Neural cell (in vitro differentiated cells): ENCODE measurements at regions not wholly inside any gene's neighbourhood (a gene's known extent, or its start where the extent isn't known, plus 50 kb on each side); places are given as distances from the start of the nearest gene placed in this dataset.

Experiments
- H2AFZ ChIP-seq: fragments of 200-600, 300-800 bp; sonication (generic), shearing (Covaris generic); 2 replicates; pipeline ENCODE4 v1.6.0; 2014; ENCODE audit warnings: low read depth, mild to moderate bottlenecking, antibody characterized with exemption, low read length, moderate library complexity
- H3F3A ChIP-seq: fragments of 200-600 bp; shearing (Covaris generic); 2 replicates; pipeline ENCODE4 v1.6.1; 2016; ENCODE audit warnings: mild to moderate bottlenecking, moderate library complexity, mixed read lengths, antibody characterized with exemption, low read length; ENCODE audit not compliant: insufficient read depth, poor library complexity, severe bottlenecking
- H3K27ac ChIP-seq: fragments of 200-600, 300-800 bp; sonication (generic), shearing (Covaris generic); 2 replicates; pipeline ENCODE4 v1.5.1; 2014; ENCODE audit warnings: mild to moderate bottlenecking, low read length, moderate library complexity
- H3K27me3 ChIP-seq: fragments of 300-800, 200-600 bp; sonication (generic), shearing (Covaris generic); 2 replicates; pipeline ENCODE4 v1.6.0; 2014; ENCODE audit warnings: mild to moderate bottlenecking, low read depth, low read length, moderate library complexity; ENCODE audit not compliant: insufficient read depth
- H3K36me3 ChIP-seq: fragments of 300-800, 200-600 bp; sonication (generic), shearing (Covaris generic); 2 replicates; pipeline ENCODE4 v1.5.1; 2014; ENCODE audit warnings: mild to moderate bottlenecking, antibody characterized with exemption, low read length, moderate library complexity; ENCODE audit not compliant: insufficient read depth
- H3K4me2 ChIP-seq: fragments of 300-800, 200-600 bp; sonication (generic), shearing (Covaris generic); 2 replicates; pipeline ENCODE4 v1.6.0; 2014; ENCODE audit warnings: mild to moderate bottlenecking, low read length
- H3K4me3 ChIP-seq: fragments of 300-800, 200-600 bp; sonication (generic), shearing (Covaris generic); 2 replicates; pipeline ENCODE4 v1.5.1; 2014; ENCODE audit warnings: mild to moderate bottlenecking, low read length, moderate library complexity
- H3K79me2 ChIP-seq: fragments of 200-600 bp; shearing (Covaris generic); replicated peaks from 2 replicates; pipeline ENCODE4 v1.6.0; 2014; ENCODE audit warnings: mild to moderate bottlenecking, low read length, moderate library complexity; ENCODE audit not compliant: insufficient read depth
- H3K9ac ChIP-seq: fragments of 300-800, 200-600 bp; sonication (generic), shearing (Covaris generic); 2 replicates; pipeline ENCODE4 v1.6.1; 2016; ENCODE audit warnings: mild to moderate bottlenecking, low read length, mixed read lengths
- H3K9me2 ChIP-seq: fragments of 200-600 bp; shearing (Covaris generic); 2 replicates; pipeline ENCODE4 v1.6.1; 2016; ENCODE audit warnings: mild to moderate bottlenecking, low read length, mixed read lengths; ENCODE audit not compliant: insufficient read depth
- H3K9me3 ChIP-seq: fragments of 200-600, 300-800 bp; sonication (generic), shearing (Covaris generic); 2 replicates; pipeline ENCODE4 v1.6.1; 2016; ENCODE audit warnings: mild to moderate bottlenecking, mixed run types, low read length, moderate library complexity, mixed read lengths
- H4K20me1 ChIP-seq: fragments of 200-600 bp; shearing (Covaris generic); 2 replicates; pipeline ENCODE4 v1.6.1; 2016; ENCODE audit warnings: mild to moderate bottlenecking, mixed run types; ENCODE audit not compliant: insufficient read depth
- EP300 ChIP-seq: fragments of 450-650 bp; conservative IDR thresholded peaks from 2 replicates; pipeline ENCODE4 v1.6.1; 2014; ENCODE audit warnings: antibody characterized with exemption, mild to moderate bottlenecking, moderate library complexity; ENCODE audit not compliant: poor library complexity, severe bottlenecking
- EZH2 ChIP-seq: fragments of 200-600, 300-800 bp; shearing (Covaris generic), sonication (generic); IDR thresholded peaks from 2 replicates; pipeline ENCODE4 v1.6.1; 2014; ENCODE audit warnings: antibody characterized with exemption, low read length, borderline replicate concordance, mild to moderate bottlenecking; ENCODE audit not compliant: insufficient read depth, poor library complexity, severe bottlenecking
- MXI1 ChIP-seq: fragments of 450-650 bp; conservative IDR thresholded peaks from 2 replicates; pipeline ENCODE4 v1.6.1; 2014; ENCODE audit warnings: antibody characterized with exemption, mild to moderate bottlenecking; ENCODE audit not compliant: poor library complexity, severe bottlenecking
- POLR2AphosphoS5 ChIP-seq: IDR thresholded peaks from 2 replicates; pipeline ENCODE4 v1.6.1; 2012
- RAD21 ChIP-seq: fragments of 450-650 bp; conservative IDR thresholded peaks from 2 replicates; pipeline ENCODE4 v1.6.1; 2014; ENCODE audit warnings: antibody characterized with exemption, mild to moderate bottlenecking, moderate library complexity
- SMC3 ChIP-seq: fragments of 450-650 bp; conservative IDR thresholded peaks from 2 replicates; pipeline ENCODE4 v1.6.1; 2014; ENCODE audit warnings: antibody characterized with exemption, mild to moderate bottlenecking, moderate library complexity; ENCODE audit not compliant: poor library complexity
- TAF1 ChIP-seq: IDR thresholded peaks from 2 replicates; pipeline ENCODE4 v1.6.1; 2012; ENCODE audit warnings: low read depth
- TF ChIP-seq, protein P1 (sequence below): IDR thresholded peaks from 2 replicates; pipeline ENCODE4 v1.6.1; 2012; ENCODE audit warnings: borderline replicate concordance
- TF ChIP-seq, protein P2 (sequence below): fragments of 450-650 bp; IDR thresholded peaks from 2 replicates; pipeline ENCODE4 v1.5.1; 2014; ENCODE audit warnings: antibody characterized with exemption, mild to moderate bottlenecking, moderate library complexity; ENCODE audit not compliant: poor library complexity, severe bottlenecking

DNA sequence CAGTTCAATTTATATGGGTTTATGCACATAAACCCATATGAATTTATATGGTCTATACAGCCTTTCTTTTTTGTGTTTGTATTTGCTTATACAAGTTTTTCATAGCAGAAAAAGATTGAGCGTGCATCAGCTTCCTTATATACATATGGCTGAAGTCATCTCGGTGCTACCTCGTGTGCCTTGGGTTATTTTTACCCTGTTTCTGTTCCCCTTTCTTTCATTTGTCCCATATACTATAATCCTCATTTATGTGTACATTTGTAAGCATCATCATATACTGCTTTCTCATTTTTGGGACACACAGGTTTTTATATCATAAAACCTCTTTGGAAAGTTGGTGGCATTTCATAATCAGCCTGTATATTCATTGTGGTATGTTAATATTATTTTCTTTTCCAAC, 107.8 kb upstream of the ADAMTSL1 start:
- H3K4me2 ChIP-seq = no peak overlapping the region
- H3K27ac ChIP-seq = no peak overlapping the region
- H3K9me2 ChIP-seq = no peaks in the 10 kb centered on the region
- no peak overlapping the region for H3K9ac ChIP-seq
- no peaks in the 10 kb centered on the region for H3F3A ChIP-seq
- H3K36me3 ChIP-seq = no peaks in the 10 kb centered on the region
- no peaks in the 10 kb centered on the region for H4K20me1 ChIP-seq
- H3K27me3 ChIP-seq = no peaks in the 10 kb centered on the region
- H3K4me3 ChIP-seq = no peak overlapping the region
- H3K9me3 ChIP-seq = no peaks in the 10 kb centered on the region
- TF ChIP-seq MXI1 (no peak), TAF1 (no peak), EP300 (no peak), SMC3 (no peak), RAD21 (no peak), EZH2 (no peak), POLR2AphosphoS5 (no peak)
- TF ChIP-seq, protein P1, sequence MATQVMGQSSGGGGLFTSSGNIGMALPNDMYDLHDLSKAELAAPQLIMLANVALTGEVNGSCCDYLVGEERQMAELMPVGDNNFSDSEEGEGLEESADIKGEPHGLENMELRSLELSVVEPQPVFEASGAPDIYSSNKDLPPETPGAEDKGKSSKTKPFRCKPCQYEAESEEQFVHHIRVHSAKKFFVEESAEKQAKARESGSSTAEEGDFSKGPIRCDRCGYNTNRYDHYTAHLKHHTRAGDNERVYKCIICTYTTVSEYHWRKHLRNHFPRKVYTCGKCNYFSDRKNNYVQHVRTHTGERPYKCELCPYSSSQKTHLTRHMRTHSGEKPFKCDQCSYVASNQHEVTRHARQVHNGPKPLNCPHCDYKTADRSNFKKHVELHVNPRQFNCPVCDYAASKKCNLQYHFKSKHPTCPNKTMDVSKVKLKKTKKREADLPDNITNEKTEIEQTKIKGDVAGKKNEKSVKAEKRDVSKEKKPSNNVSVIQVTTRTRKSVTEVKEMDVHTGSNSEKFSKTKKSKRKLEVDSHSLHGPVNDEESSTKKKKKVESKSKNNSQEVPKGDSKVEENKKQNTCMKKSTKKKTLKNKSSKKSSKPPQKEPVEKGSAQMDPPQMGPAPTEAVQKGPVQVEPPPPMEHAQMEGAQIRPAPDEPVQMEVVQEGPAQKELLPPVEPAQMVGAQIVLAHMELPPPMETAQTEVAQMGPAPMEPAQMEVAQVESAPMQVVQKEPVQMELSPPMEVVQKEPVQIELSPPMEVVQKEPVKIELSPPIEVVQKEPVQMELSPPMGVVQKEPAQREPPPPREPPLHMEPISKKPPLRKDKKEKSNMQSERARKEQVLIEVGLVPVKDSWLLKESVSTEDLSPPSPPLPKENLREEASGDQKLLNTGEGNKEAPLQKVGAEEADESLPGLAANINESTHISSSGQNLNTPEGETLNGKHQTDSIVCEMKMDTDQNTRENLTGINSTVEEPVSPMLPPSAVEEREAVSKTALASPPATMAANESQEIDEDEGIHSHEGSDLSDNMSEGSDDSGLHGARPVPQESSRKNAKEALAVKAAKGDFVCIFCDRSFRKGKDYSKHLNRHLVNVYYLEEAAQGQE = no peak
- TF ChIP-seq, protein P2, sequence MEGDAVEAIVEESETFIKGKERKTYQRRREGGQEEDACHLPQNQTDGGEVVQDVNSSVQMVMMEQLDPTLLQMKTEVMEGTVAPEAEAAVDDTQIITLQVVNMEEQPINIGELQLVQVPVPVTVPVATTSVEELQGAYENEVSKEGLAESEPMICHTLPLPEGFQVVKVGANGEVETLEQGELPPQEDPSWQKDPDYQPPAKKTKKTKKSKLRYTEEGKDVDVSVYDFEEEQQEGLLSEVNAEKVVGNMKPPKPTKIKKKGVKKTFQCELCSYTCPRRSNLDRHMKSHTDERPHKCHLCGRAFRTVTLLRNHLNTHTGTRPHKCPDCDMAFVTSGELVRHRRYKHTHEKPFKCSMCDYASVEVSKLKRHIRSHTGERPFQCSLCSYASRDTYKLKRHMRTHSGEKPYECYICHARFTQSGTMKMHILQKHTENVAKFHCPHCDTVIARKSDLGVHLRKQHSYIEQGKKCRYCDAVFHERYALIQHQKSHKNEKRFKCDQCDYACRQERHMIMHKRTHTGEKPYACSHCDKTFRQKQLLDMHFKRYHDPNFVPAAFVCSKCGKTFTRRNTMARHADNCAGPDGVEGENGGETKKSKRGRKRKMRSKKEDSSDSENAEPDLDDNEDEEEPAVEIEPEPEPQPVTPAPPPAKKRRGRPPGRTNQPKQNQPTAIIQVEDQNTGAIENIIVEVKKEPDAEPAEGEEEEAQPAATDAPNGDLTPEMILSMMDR = no peak
- H3K79me2 ChIP-seq = no peaks in the 10 kb centered on the region
- H2AFZ ChIP-seq = no peak overlapping the region

DNA sequence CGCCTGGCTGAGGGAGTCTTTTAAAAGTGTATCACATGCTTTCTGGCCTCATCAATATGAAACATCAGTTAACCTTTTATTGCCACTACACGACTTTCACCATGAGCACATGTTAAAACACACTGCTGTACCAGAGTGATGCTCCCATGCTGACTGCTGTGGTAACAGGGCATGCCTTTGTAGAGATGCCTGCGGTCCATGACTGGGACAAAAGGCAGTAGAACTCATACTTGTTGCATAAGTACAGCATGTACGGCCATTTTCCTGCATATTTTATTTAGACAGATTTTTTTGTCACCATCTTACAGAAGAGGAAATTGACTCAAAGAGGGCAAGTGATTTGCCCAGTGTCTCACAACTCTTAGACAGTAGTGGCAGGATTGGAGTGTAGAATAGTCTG, 105.7 kb upstream of the ADAMTSL1 start:
- TF ChIP-seq RAD21 = no peak
- TF ChIP-seq, protein P1 = no peak
- no peak for TF ChIP-seq POLR2AphosphoS5
- no peak for TF ChIP-seq EP300
- TF ChIP-seq MXI1 = no peak
- TF ChIP-seq, protein P2 = no peak
- no peak for TF ChIP-seq TAF1
- TF ChIP-seq EZH2 = no peak
- TF ChIP-seq SMC3 = no peak
- H3K4me2 ChIP-seq = no peak overlapping the region
- no peaks in the 10 kb centered on the region for H3F3A ChIP-seq
- no peaks in the 10 kb centered on the region for H3K27me3 ChIP-seq
- H2AFZ ChIP-seq = no peak overlapping the region
- no peaks in the 10 kb centered on the region for H3K9me3 ChIP-seq
- H3K27ac ChIP-seq = no peak overlapping the region
- H3K79me2 ChIP-seq = no peaks in the 10 kb centered on the region
- H3K9me2 ChIP-seq = no peaks in the 10 kb centered on the region
- no peaks in the 10 kb centered on the region for H4K20me1 ChIP-seq
- H3K9ac ChIP-seq = no peak overlapping the region
- no peaks in the 10 kb centered on the region for H3K36me3 ChIP-seq
- H3K4me3 ChIP-seq = no peak overlapping the region
